Neural progenitor cell (in vitro differentiated cells): ENCODE measurements at regions not wholly inside any gene's neighbourhood (a gene's known extent, or its start where the extent isn't known, plus 50 kb on each side); places are given as distances from the start of the nearest gene placed in this dataset.

Experiments
- DNase-seq: peaks from one replicate; pipeline ENCODE4 v3.0.0-alpha.2; 2016; ENCODE audit warnings: low spot score
- H2AFZ ChIP-seq: fragments of 200-600 bp; sonication (generic); replicated peaks from 2 replicates; pipeline ENCODE4 v1.6.1; 2016; ENCODE audit warnings: antibody characterized with exemption
- H3F3A ChIP-seq: fragments of 200-600 bp; sonication (generic); 2 replicates; pipeline ENCODE4 v1.6.1; 2016; ENCODE audit warnings: antibody characterized with exemption, low read depth
- H3K27ac ChIP-seq: fragments of 200-600 bp; sonication (generic); 2 replicates; pipeline ENCODE4 v1.5.1; 2016; ENCODE audit warnings: mild to moderate bottlenecking
- H3K27me3 ChIP-seq: fragments of 200-600 bp; sonication (generic); 2 replicates; pipeline ENCODE4 v1.6.1; 2016; ENCODE audit warnings: mild to moderate bottlenecking, moderate library complexity
- H3K36me3 ChIP-seq: fragments of 200-600 bp; sonication (generic); 2 replicates; pipeline ENCODE4 v1.5.1; 2016
- H3K4me1 ChIP-seq: fragments of 200-600 bp; sonication (generic); 2 replicates; pipeline ENCODE4 v1.6.1; 2016; ENCODE audit warnings: mixed run types
- H3K4me2 ChIP-seq: fragments of 200-600 bp; sonication (generic); 2 replicates; pipeline ENCODE4 v1.6.1; 2016
- H3K4me3 ChIP-seq: fragments of 200-600 bp; sonication (generic); 2 replicates; pipeline ENCODE4 v1.5.1; 2016
- H3K79me2 ChIP-seq: fragments of 200-600 bp; sonication (generic); 2 replicates; pipeline ENCODE4 v1.6.1; 2016; ENCODE audit warnings: low read depth
- H3K9ac ChIP-seq: fragments of 200-600 bp; sonication (generic); 2 replicates; pipeline ENCODE4 v1.6.1; 2016
- H3K9me3 ChIP-seq: fragments of 200-600 bp; sonication (generic); 2 replicates; pipeline ENCODE4 v1.5.1; 2016; ENCODE audit warnings: low read depth
- H4K20me1 ChIP-seq: fragments of 200-600 bp; sonication (generic); 2 replicates; pipeline ENCODE4 v1.6.1; 2016; ENCODE audit warnings: low read depth
- H3K27ac Mint-ChIP-seq: 3 replicates; pipeline ENCODE4 v1.8.0; 2021; ENCODE audit warnings: mixed read lengths
- H3K27me3 Mint-ChIP-seq: 2 replicates; pipeline ENCODE4 v1.8.0; 2022; ENCODE audit warnings: low read depth, mild to moderate bottlenecking, inconsistent platforms, moderate library complexity, mixed read lengths; ENCODE audit not compliant: insufficient read depth
- H3K36me3 Mint-ChIP-seq: 3 replicates; pipeline ENCODE4 v1.8.0; 2021; ENCODE audit warnings: mixed read lengths
- H3K4me1 Mint-ChIP-seq: 3 replicates; pipeline ENCODE4 v1.8.0; 2021; ENCODE audit warnings: mixed read lengths
- H3K4me3 Mint-ChIP-seq: 3 replicates; pipeline ENCODE4 v1.8.0; 2021; ENCODE audit warnings: mild to moderate bottlenecking, moderate library complexity, mixed read lengths
- H3K9me3 Mint-ChIP-seq: 3 replicates; pipeline ENCODE4 v1.8.0; 2020; ENCODE audit warnings: mixed read lengths
- EZH2 ChIP-seq: fragments of 200-600 bp; sonication (generic); IDR thresholded peaks from 2 replicates; pipeline ENCODE4 v1.6.1; 2017; ENCODE audit warnings: antibody characterized with exemption, mild to moderate bottlenecking, moderate library complexity
- EZH2phosphoT487 ChIP-seq: fragments of 200-600 bp; sonication (generic); IDR thresholded peaks from 2 replicates; pipeline ENCODE4 v1.6.1; 2017; ENCODE audit warnings: antibody characterized with exemption
- TF ChIP-seq, protein P1 (sequence below): fragments of 200-600 bp; sonication (generic); IDR thresholded peaks from 2 replicates; pipeline ENCODE4 v1.5.1; 2017; ENCODE audit warnings: antibody characterized with exemption, mild to moderate bottlenecking

DNA sequence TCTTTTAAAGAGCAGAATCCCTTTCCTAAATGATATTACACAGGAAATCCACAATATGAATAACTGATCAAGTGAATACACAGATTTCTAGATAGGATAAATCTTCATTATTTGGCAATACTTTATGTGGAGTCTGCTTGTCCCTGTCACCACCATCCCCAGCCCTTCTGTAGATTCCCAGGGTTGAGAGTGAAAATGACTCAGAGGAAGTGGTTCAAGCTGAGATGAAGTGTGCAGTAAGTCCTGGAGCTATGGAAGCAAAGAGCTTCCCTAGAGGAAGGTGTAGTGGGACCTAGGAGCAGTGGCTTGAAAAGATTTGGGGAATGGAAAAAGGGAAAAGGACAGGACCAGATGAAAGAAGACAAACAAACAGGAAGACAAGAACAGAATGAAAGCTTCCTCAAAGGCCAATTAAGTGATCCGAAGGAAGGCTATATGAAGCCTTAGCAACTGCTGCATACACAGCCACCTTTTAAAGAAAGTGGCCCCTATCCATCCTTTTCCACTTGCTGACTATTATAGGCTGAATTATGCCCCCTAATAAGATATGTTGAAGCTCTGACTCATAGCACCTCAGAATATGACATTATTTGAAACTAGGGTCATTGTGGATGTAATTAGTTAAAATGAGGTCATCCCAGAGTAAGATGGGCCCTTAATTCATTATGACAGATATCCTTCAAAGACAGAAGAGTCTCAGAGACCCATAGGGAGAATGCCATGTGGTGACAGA lies 96.5 kb upstream of the CAMK1G start:
- no peak overlapping the region for H3K27ac ChIP-seq
- no peaks in the 10 kb centered on the region for H3K36me3 ChIP-seq
- H3K4me1 Mint-ChIP-seq: no peaks in the 10 kb centered on the region
- H3K36me3 Mint-ChIP-seq: no peaks in the 10 kb centered on the region
- peaks cover 5% of the 10 kb centered on the region for H3K27me3 Mint-ChIP-seq
- no peak overlapping the region for H3K4me3 ChIP-seq
- no peak overlapping the region for H2AFZ ChIP-seq
- no peak overlapping the region for H3K4me3 Mint-ChIP-seq
- H3K4me2 ChIP-seq: no peak overlapping the region
- H3K9me3 ChIP-seq: no peaks in the 10 kb centered on the region
- no peaks in the 10 kb centered on the region for H3K79me2 ChIP-seq
- H3K27me3 ChIP-seq: no peaks in the 10 kb centered on the region
- no peaks in the 10 kb centered on the region for H3K9me3 Mint-ChIP-seq
- H3K9ac ChIP-seq: no peak overlapping the region
- no peaks in the 10 kb centered on the region for H4K20me1 ChIP-seq
- no peak for DNase-seq
- no peak for TF ChIP-seq EZH2phosphoT487
- TF ChIP-seq, protein P1, sequence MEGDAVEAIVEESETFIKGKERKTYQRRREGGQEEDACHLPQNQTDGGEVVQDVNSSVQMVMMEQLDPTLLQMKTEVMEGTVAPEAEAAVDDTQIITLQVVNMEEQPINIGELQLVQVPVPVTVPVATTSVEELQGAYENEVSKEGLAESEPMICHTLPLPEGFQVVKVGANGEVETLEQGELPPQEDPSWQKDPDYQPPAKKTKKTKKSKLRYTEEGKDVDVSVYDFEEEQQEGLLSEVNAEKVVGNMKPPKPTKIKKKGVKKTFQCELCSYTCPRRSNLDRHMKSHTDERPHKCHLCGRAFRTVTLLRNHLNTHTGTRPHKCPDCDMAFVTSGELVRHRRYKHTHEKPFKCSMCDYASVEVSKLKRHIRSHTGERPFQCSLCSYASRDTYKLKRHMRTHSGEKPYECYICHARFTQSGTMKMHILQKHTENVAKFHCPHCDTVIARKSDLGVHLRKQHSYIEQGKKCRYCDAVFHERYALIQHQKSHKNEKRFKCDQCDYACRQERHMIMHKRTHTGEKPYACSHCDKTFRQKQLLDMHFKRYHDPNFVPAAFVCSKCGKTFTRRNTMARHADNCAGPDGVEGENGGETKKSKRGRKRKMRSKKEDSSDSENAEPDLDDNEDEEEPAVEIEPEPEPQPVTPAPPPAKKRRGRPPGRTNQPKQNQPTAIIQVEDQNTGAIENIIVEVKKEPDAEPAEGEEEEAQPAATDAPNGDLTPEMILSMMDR: no peak
- no peak overlapping the region for H3K27ac Mint-ChIP-seq
- no peaks in the 10 kb centered on the region for H3K4me1 ChIP-seq
- no peaks in the 10 kb centered on the region for H3F3A ChIP-seq

DNA sequence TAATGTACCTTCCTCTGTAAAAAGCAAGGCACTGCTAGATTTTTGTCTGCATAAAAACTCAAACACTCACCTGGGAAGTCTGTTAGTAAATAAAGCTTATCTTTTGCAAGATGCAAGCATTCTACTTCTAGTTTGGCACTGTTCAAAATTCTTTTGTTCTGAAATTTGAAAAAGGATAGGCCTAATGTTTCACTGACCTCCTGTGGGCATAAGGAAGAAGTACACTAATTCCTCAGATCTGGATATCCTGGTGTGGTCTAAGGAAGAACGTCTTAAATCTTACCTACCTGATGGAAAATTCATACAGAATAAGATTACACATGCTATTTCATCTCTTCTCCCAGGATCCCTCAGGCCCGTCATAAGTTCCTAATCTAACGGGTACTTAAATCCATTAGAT lies 93.5 kb upstream of the CAMK1G start:
- peaks cover 9% of the 10 kb centered on the region for H3K4me1 Mint-ChIP-seq
- H3K79me2 ChIP-seq: no peaks in the 10 kb centered on the region
- no peak overlapping the region for H3K4me3 ChIP-seq
- no peaks in the 10 kb centered on the region for H3K36me3 Mint-ChIP-seq
- H3K9ac ChIP-seq: no peak overlapping the region
- no peaks in the 10 kb centered on the region for H3K9me3 ChIP-seq
- H3K27me3 Mint-ChIP-seq: peaks cover 3% of the 10 kb centered on the region
- no peaks in the 10 kb centered on the region for H3F3A ChIP-seq
- no peak overlapping the region for H3K4me3 Mint-ChIP-seq
- no peak for TF ChIP-seq EZH2
- TF ChIP-seq, protein P1: peak; percentile 54
- H3K27ac Mint-ChIP-seq: no peak overlapping the region
- H4K20me1 ChIP-seq: no peaks in the 10 kb centered on the region
- no peaks in the 10 kb centered on the region for H3K4me1 ChIP-seq
- H3K9me3 Mint-ChIP-seq: peaks cover 8% of the 10 kb centered on the region
- H3K4me2 ChIP-seq: no peak overlapping the region
- no peaks in the 10 kb centered on the region for H3K36me3 ChIP-seq
- no peaks in the 10 kb centered on the region for H3K27me3 ChIP-seq
- DNase-seq: peak; percentile 8
- peak overlapping the region; percentile 60 for H2AFZ ChIP-seq
- no peak overlapping the region for H3K27ac ChIP-seq

DNA sequence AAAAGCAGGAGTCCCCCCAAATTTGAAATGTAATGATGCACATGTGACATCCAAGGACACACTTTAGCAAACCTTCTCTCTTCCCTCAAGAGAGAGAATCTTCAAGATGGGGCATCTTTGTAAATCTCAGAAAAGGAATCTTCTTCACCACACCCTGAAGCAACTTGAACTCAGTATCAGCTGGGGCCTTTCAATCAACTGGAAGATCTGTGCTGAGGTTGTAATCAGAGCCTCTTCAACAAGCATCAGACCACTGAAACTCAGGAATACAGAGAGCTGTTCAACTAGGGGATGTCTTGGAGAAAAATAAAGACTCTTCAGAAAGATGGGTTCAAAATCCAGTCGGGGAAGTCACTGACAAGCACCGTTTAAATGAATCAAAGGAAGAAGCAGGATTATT lies 92.5 kb upstream of the CAMK1G start:
- H3K4me3 ChIP-seq: no peak overlapping the region
- no peak overlapping the region for H3K27ac Mint-ChIP-seq

More for the DNA sequence above, 92.5 kb upstream of the CAMK1G start:
- no peaks in the 10 kb centered on the region for H3K4me1 ChIP-seq
- DNase-seq: no peak
- no peaks in the 10 kb centered on the region for H3K9me3 ChIP-seq
- Mint-ChIP-seq H3K9me3 (peaks cover 11% of the 10 kb centered on the region), H3K4me3 (no peak overlapping the region), H3K27me3 (peaks cover 2% of the 10 kb centered on the region), H3K36me3 (no peaks in the 10 kb centered on the region), H3K4me1 (peaks cover 9% of the 10 kb centered on the region)
- H4K20me1 ChIP-seq: no peaks in the 10 kb centered on the region
- H3F3A ChIP-seq: no peaks in the 10 kb centered on the region
- no peaks in the 10 kb centered on the region for H3K79me2 ChIP-seq
- no peaks in the 10 kb centered on the region for H3K27me3 ChIP-seq
- no peaks in the 10 kb centered on the region for H3K36me3 ChIP-seq
- no peak overlapping the region for H3K9ac ChIP-seq
- H2AFZ ChIP-seq: no peak overlapping the region
- TF ChIP-seq EZH2: no peak
- TF ChIP-seq, protein P1: no peak
- H3K27ac ChIP-seq: no peak overlapping the region
- no peak overlapping the region for H3K4me2 ChIP-seq
